Pons (tissue), 1 donor: ENCODE measurements at regions not wholly inside any gene's neighbourhood (a gene's known extent, or its start where the extent isn't known, plus 50 kb on each side); places are given as distances from the start of the nearest gene placed in this dataset.

ENCODE experiments used
- DNase-seq: peaks from one replicate; pipeline ENCODE4 v3.0.0-alpha.2; 2016; ENCODE audit warnings: low spot score

DNA sequence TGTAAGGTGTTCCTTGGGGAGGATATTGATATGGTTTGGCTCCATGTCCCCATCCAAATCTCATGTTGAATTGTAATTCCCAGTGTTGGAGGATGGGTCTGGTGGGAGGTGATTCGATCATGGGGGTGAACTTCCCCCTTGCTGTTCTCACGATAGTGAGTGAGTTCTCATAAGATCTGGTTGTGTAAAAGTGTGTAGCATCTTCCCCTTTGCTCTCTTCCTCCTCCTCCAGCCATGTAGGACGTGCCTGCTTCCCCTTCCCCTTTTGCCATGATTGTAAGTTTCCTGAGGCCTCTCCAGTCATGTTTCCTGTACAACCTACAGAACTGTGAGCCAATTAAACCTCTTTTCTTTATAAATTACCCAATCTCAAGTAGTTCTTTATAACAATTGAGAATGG is 458.7 kb downstream of the LPIN1 start:
- no peak for DNase-seq

GRCh38 chr2:12207491-12207890 is 461.1 kb downstream of the LPIN1 start:
- no peak for DNase-seq

GRCh38 chr2:12210016-12210933 is 463.8 kb downstream of the LPIN1 start:
- no peak for DNase-seq

DNA sequence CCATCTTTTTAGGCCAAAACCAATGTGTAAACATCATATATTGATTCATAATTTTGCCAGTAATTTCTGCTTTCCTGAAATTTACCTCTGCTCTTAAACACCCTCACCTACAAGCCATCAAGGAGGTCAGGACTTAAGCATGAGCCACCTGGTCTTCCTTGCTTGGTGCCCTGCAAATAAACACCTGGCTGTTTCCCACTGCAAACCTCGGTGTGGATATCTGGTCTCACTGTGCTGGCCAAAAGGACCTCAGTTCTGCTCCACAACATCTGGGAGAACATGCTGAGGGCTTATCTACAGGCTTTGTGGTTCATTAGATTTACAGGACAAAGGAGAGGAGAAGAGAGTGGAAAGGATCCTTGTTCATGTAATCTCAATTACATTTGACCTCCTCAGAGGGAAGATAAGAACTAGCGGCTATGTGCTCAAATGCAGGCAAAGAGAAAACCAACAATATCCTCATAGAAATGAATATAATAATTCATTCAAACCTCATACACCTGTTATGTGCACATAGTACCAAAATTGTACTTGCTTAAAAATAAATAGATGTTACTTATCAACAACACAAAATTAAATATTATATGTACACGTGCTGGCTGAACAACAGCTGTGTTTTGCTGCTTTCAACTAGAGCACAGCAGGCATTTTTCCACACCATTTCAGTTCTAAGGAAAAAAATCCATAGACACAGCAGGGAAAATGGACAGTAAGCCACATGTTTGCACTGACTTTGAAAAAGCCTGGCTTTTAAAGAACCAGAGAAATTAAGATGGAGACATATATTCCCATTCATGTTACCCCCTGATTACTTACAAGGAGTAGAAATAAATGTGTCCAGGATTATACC is 465.1 kb downstream of the LPIN1 start:
- no peak for DNase-seq

DNA sequence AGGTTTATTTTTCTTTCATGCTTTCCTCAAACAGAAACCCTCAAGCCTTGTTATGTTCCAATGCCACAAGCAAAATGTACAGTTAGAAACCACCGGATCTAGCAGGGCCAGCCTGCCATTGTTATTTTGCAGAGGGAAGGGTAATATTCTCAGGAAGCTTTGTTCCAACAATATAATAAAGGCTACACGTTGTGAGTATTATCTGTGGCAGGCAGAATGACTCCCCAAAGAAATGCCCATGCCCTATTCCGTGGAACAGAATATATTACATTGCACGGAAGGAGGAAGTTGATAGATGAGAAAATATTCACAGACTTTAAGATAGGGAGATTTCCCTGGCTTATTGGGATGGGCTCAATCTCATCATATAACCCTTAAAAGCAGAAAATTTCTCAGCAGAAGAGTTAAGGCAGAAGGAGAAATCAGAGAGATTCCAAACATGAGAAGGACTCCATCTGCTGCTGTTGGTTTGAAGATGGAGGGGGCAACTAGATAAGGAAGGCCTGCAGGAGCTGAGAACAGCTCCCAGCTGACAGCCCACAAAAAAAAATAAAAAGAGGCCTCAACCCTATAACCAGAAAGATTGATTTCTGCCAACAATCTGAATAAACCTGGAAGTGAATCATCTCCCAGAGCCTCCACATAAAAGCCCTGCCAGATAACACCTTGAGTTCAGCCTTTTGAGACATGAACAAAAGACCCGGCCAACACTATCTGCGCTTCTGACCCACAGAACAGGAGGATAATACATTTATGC is 466.6 kb downstream of the LPIN1 start:
- DNase-seq: no peak

DNA sequence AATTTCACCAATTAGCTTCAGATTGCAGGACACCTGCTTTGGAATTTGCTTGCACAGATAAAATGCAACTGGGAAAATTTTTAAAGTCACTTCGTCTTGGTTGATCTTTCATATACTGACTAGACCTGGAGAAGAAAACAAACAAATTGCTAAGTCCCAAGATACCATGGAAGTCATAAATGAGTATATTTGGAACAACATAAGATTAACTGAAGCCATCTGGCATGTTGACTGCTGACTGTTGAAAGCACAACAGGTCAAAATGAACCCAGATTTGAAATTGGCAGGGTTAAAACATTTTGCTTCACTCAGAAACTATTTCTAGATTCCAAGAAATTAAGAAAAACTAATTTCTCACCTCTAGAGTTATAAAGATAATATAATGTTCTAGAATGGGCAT is 470.7 kb downstream of the LPIN1 start:
- no peak for DNase-seq

DNA sequence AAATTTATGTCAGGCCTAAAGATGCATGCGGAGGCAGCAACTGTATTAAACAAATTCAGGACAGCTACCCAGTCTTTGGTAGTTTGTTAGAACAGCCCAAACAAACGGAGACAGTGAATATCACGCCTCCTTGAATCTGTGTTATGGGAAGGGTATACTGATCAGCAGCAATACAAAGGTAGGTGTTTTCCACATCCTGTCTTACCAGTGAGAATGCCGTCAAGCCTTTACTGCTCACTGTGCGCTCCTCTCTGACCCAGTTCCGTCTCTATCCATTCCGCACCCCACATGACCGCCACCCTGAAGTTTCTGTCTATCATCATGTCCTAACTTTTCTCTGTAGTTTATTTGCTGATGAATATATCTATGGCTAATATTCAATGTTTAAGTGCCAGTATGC is 473.3 kb downstream of the LPIN1 start:
- no peak for DNase-seq

DNA sequence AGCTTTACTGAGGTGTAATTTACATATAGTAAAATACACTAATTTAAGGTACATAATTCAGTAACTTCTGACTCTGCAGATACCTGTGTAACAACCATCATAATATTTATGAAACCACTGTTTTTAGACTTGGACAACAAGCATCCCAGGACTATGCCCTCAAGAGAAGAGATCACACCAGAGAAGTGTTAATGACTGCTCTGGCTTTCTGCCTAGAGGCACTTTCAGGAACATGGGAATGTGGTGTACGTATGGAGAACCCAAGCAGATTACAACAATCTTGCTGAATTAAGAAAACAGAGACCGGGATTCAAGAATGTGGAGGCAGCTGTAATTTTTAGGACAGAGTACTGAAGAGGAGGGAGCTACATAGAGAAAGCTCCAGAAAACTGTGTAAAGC is 475.2 kb downstream of the LPIN1 start:
- no peak for DNase-seq

DNA sequence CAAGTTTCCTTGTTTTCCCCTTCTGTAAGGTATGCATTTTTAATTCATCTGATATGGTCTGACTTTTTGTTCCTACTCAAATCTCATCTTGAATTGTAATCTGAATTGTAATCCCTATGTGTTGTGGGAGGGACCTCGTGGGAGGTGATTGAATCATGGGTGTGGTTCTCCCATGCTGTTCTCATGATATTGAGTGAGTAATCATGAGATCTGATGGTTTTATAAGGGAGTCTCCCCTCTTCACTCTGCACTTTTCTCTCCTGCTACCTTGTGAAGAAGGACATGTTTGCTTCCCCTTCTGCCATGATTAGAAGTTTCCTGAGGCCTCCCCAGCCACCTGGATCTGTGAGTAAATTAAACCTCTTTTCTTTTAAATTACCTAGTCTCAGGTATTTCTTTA is 476.1 kb downstream of the LPIN1 start:
- DNase-seq: no peak

DNA sequence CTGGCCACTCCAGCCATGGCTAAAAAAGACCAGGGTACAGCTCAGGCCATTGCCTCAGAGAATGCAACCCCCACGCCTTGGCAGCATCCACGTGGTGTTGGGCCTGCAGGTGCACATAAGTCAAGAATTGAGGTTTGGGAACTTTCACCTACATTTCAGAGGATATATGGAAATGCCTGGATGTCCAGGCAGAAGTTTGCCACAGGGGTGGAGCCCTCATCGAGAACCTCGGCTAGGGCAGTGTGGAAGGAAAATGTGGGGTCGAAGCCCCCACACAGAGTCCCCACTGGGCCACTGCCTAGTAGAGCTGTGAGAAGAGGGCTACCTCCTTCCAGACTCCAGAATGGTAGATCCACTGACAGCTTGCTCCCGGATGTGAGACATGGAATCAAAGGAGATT is 477.3 kb downstream of the LPIN1 start:
- no peak for DNase-seq

DNA sequence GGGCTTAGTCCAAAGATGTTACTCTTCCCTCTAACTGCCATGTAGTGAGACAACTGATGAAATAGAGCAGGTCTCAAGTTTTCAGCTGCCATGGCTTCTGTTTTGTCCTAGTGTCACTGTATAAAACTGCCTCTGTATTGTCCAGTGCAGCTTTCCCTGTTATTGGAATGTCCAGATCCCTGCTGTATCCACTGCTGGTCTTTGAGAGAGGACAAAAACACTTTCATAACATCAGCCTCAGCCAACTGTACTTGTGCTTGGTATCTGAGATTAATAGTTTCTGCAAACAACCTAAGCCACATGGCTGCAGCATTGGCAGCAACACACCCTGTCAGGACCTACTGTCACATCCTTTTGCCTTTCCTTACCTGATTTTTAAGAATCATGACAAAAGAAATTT is 480.2 kb downstream of the LPIN1 start:
- no peak for DNase-seq

DNA sequence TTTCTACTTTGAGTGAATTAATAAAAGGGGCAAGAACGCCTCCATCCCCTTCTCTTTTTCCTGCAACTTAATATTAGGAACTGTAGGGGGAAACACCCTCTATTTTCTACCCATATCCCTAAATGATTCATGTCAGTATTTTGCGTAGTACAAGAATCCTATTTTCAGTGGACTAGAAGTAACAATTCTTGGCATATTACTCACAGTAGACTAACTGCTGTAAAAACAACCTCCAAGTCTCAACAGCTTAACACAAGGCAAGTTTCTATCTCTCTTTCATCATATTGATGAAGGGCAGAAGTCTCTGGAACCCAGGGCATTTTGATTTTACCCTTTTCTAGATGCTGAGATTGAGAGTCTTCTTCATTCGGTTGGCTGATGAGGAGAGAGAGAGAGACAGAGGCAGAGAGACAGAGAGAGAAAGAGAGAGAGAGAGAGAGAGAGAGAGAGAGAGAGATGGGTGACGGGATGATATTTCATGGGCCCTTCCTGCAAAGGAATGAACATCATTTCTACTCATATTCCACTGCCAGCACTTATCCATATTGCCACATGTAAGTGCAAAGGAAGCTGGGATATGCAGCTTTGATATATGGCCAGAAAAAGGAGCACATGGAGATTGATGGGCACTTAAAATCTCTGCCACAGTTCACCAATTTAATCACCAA is 481.6 kb downstream of the LPIN1 start:
- no peak for DNase-seq

DNA sequence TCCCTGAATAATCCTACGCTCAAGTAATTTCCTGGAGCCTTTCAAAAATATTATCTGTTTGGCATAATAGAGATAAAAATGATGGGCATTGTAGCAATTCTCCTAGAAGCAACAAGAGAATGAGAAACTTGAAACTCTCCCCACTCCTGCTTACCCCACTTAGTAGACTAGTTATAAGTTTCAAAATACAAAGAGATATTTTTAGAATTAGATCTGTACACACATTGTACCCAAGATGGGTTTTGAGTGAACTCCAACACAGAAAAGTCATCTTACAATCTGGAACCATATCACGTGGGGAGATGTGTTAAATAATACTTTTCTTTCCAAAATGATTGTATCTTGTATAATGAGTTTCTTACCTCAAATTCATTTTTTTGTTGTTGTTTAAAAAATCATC is 484.9 kb downstream of the LPIN1 start:
- no peak for DNase-seq

DNA sequence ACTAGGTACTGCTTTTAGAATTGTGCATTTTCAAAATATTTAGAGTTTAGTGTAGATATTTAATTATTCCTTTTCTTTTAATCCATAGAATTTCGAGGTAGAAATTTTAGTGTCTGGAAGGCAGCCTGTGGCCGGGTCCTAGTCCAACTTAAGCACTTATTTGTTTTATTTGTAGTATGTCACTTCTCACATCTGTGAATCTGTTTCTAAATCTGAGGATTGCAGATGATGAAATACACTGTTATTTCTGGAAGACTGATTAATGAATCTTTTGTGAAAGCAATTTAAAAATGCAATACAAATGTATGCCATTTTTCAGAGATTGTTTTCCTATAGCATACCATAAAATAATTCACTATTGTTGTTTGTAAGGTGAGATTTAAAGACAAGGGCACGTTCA is 483.9 kb upstream of the TRIB2 start:
- no peak for DNase-seq

DNA sequence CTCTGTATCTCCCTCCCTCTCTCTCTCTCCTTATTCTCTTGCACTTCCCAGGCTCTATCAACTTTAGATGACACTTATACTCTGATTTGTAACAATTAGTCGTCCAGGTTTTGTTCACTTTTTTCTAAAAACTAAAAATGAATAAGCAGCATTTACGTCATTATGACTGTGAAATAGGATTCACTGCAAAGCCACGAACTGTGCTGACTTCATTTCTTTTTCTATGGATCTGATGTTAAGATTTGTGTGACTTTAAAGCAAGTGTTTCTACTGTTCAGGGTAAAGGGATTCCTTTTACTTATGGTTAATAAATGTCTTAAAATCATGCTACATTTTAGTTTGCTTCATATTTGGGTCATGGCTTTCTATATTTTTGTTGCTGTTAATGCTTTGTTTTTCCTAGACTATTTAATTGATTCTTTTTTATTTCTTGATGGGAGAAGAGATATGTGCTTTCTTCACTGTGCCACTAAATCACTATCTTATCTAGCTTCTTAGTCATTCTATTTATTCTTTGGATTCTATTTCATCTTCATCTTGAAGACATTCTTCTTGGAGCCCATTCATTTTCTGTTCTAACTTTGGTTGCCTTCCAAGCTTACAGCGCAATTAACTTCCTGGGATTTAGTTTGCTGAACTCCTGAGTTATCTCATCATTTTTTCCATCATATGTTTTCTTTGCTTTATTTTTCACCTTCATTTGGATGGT is 480.4 kb upstream of the TRIB2 start:
- DNase-seq: no peak

GRCh38 chr2:12240206-12240605 is 476.5 kb upstream of the TRIB2 start:
- DNase-seq: no peak

GRCh38 chr2:12243381-12243780 is 473.4 kb upstream of the TRIB2 start:
- DNase-seq: no peak

- DNase-seq: no peak
Measured at GRCh38 chr2:12244070-12244469, 472.7 kb upstream of the TRIB2 start.

DNA sequence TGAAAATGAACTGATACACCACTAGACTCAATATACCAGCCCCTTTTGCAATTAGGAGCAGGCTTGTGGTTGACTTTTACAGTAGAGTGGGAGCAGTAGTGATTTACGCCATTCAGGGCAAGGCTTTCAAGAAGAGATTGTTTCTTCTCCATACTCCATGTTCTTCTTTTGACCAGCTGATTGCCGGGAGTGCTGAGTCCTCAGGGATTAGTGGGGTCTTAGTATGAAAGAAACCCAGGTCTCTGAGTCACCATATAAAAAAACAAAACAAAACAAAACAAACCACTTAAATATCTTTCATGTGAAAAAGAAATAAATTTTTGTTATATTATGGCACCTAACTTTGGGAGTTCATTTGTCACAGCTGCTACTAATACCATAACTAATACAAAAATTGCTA is 465.6 kb upstream of the TRIB2 start:
- no peak for DNase-seq

GRCh38 chr2:12251749-12252148 is 465.0 kb upstream of the TRIB2 start:
- DNase-seq: no peak

DNA sequence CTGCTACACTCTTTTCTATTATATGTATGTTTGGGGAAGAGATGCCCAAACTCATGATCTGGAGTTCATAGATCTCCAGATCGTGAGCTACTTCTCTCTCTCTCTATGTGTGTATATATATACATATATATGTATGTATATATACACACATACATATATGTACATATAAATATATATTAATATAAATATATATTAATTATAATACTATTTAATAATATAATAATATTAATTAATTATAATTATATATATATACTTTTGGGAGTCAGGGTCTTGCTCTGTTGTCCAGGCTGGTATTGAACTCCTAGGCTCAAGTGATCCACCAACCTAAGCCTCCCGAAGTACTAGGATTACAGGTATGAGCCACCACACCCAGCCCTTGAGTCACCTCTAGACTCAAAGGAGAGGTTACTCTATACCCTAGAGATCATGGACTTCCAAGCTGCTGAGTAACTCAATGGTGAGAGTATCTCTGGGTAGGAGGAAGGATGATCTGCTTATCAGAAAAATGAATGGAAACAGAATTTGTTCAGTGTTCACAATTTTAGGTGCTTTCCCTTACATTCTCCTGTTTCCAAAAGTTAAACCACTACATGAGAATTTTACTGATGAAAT is 463.5 kb upstream of the TRIB2 start:
- DNase-seq: no peak
